ENCODE measurements at regions not wholly inside any gene's neighbourhood (a gene's known extent, or its start where the extent isn't known, plus 50 kb on each side); places are given as distances from the start of the nearest gene placed in this dataset.
A peak's percentile ranks its signal among the peaks of the same experiment; 100 is the strongest.

DNA sequence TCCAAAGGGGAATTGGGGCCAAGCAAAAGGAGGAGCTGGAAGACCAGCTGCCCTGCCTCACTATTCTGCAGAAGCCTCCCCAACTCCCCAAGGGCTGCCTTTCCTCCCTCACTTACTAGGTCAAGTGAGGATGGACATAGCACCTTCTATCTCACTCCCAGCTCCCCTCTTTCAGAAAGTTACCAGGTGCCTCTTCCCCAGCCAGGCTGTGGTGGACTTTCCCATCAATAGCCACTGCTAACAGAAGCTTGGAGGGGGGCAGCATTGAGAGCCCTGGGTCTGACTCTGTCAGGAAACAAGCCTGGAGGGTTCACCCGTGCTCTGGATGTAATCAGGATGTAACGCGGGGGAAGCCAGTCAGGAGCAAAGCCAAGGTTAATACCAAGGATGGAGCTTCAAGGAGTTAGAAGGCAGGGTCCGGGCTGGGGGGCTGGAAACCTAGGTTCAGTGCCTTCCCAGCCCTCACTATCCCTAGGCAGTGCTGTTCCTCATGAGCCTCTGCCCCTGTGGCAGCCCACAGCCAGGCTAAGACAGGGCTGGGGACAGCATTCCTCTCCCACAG is 127.8 kb upstream of the NGF start:
- Histone ChIP-seq H2BK15ac (ENCODE audit: low read depth, low read length) (no peak overlapping the region), H3K4me3 (ENCODE audit: insufficient read depth, low read depth, low read length) (no peak overlapping the region), H3K4ac (ENCODE audit: low read depth, low read length) (no peak overlapping the region), H3K36me3 (ENCODE audit: control insufficient read depth, insufficient read depth, low read length) (no peaks in the 10 kb centered on the region), H2BK5ac (ENCODE audit: low read depth, low read length, poor library complexity, severe bottlenecking) (no peak overlapping the region), H3K14ac (replicated peaks; ENCODE audit: low read depth, low read length) (no peak overlapping the region), H2AK9ac (replicated peaks; ENCODE audit: low read depth, low read length, poor library complexity) (no peak overlapping the region), H3K9me1 (ENCODE audit: insufficient read depth, low read length) (no peaks in the 10 kb centered on the region; the same call in 1 of the 2 replicates), H3K27me3 (ENCODE audit: control insufficient read depth, insufficient read depth, low read length) (no peaks in the 10 kb centered on the region), H3K9ac (ENCODE audit: low read depth, low read length) (no peak overlapping the region), H2AFZ (replicated peaks; ENCODE audit: low read length, poor library complexity) (no peak overlapping the region), H2BK120ac (ENCODE audit: low read depth, low read length) (peak overlapping the region; percentile 45; the same call in 1 of the 2 replicates), H3K27ac (ENCODE audit: insufficient read depth, low read length) (no peak overlapping the region), H3K9me3 (ENCODE audit: control insufficient read depth, insufficient read depth, low read length) (no peaks in the 10 kb centered on the region), H3K79me1 (ENCODE audit: low read depth in 1 of 2, low read length in 2 of 2) (no peaks in the 10 kb centered on the region), H4K91ac (ENCODE audit: insufficient read depth, low read depth, low read length) (no peak overlapping the region; the same call in 1 of the 2 replicates), H2BK20ac (ENCODE audit: low read depth, low read length) (no peak overlapping the region), H3K23ac (ENCODE audit: low read depth, low read length) (no peak overlapping the region), H3K56ac (ENCODE audit: extremely low read depth, insufficient read depth, low read length) (no peak overlapping the region), H4K5ac (ENCODE audit: low read depth, low read length) (no peak overlapping the region), H3K4me2 (ENCODE audit: low read depth, low read length) (no peak overlapping the region), H4K8ac (ENCODE audit: low read depth in 2 of 2, low read length in 2 of 2) (no peak overlapping the region), H3K18ac (ENCODE audit: low read depth, low read length) (no peak overlapping the region), H4K20me1 (ENCODE audit: insufficient read depth, low read length) (no peaks in the 10 kb centered on the region), H3K4me1 (ENCODE audit: control insufficient read depth, insufficient read depth, low read length) (0 out of 2 replicates have a peak, but pooled peaks cover 2% of the 10 kb centered on the region), H2AK5ac (ENCODE audit: low read depth, low read length) (peak overlapping the region; percentile 53)
- WGBS, 2 experiments (ENCODE audit: extremely low coverage in 2 of 2, insufficient read length in 1 of 2): 90% methylated on average over 2 of the region's 4 CpGs; no CpG with 5 or more reads in 1 of the 2 experiments
- TF ChIP-seq POLR2A (IDR thresholded peaks at IDR 0.05; ENCODE audit: low read depth, low read length) (no peak), FOS (IDR thresholded peaks at IDR 0.05; ENCODE audit: low read depth, low read length) (no peak), MAZ (IDR thresholded peaks at IDR 0.05; ENCODE audit: borderline replicate concordance, low read depth, low read length) (no peak), RAD21 (IDR thresholded peaks at IDR 0.05; ENCODE audit: low read length) (no peak), CHD1 (IDR thresholded peaks at IDR 0.05; ENCODE audit: low read depth, low read length) (no peak), MAFK (IDR thresholded peaks at IDR 0.05; ENCODE audit: low read depth, low read length) (no peak)
- DNase-seq (no peak), ATAC-seq (ENCODE audit: low read depth) (no peak)
- CTCF ChIA-PET: interaction anchor here (0.6 to 1.4 kb wide), 2 partner anchors 325 to 327 kb away, joined by 3 read pairs; no protein-coding TSS in a partner anchor
- dilution Hi-C loops (cut with HindIII; ENCODE audit: low sequenced_read_pairs, unreplicated experiment) (no loop called here), in situ Hi-C loops (cut with MboI; ENCODE audit: low sequenced_read_pairs) (loop anchor here (5.0 kb wide), 1 partner anchor 329 kb away; no protein-coding TSS in a partner anchor), intact Hi-C loops (cut with micrococcal nuclease) (loop anchor here (2.0 to 10.0 kb wide), 3 partner anchors 127 to 484 kb away; partner anchors contain the start of gene NGF)
- no TSS peak for BruUV-seq (replicated peaks)
- POLR2A ChIA-PET (ENCODE audit: unreplicated experiment): no interaction called here

All from IMR-90 (cell line).